ENCODE measurements at regions not wholly inside any gene's neighbourhood (a gene's known extent, or its start where the extent isn't known, plus 50 kb on each side); places are given as distances from the start of the nearest gene placed in this dataset.
A peak's percentile ranks its signal among the peaks of the same experiment; 100 is the strongest.
"Not testable (repeated sequence)": the region's sequence is repeated elsewhere in the genome, so short reads cannot be mapped to it uniquely, and the experiment has no call there.

DNA sequence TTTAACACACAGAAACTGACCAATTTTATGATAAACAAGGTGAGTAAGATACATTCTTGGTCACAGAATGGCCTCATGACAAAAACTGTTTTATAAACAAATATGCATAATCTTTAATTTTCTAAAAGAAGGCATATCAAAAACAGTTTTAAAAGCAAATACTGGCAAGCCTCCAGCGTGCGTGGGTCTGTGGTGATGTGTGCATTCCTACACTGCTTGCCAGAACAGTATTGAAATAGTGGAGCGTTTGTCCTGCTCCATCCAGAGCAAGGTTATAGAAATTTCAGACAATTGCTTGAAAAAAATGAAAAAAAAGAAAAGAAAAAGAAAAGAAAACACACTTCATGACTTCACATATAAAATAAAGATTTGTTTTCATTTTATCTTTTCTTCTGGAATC is 140.9 kb downstream of the MZT1 start:
- no peak for DNase-seq (ENCODE audit: low read depth in 2 of 2)

- DNase-seq (ENCODE audit: low read depth in 2 of 2): no peak
Observed at GRCh38 chr13:72585254-72585653, 142.2 kb downstream of the MZT1 start.

- no peak for DNase-seq (ENCODE audit: low read depth in 2 of 2)
Observed at GRCh38 chr13:72571191-72571590, 156.2 kb downstream of the MZT1 start.

DNA sequence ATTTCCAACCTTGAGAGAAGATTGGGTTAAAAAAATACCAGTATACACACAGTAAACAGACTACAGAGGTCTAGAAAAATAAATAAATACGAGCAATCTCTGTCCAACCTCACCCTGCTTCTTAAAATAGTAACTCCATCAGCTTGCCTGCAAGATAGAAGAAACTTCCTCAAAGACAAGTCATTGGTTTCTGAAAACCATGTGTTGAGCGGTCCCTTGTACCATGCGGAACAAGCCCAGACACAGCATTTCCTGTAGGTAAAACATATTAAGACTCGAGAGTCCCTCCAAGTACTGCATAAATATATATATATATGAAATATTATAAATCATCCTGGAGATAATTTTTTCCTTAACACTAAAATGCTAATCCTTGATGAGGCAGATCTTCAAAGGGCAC is 157.4 kb downstream of the MZT1 start:
- no peak for DNase-seq (ENCODE audit: low read depth in 2 of 2)

DNA sequence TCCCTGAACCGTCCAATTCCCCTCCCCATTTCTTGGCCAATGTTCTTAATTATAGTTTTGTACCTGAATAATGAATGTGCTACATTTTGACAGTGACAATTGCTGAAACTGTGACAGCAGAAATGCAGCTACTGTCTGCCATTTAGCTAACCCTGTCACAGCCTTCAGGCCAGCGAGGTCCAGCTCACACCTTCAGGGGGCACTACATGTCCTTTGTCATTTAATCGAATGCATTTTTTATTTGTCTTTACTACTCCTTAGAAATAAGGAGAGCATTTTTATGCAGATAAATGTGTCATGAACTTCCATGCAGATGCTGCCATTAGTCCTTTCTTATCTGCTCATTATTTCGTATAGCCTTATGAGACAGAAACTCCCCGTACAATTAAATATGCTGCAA is 159.9 kb downstream of the MZT1 start:
- DNase-seq (ENCODE audit: low read depth in 2 of 2): no peak

- DNase-seq (ENCODE audit: low read depth in 2 of 2): no peak
Observed at GRCh38 chr13:72566526-72566925, 160.9 kb downstream of the MZT1 start.

GRCh38 chr13:72565893-72566292 is 161.5 kb downstream of the MZT1 start:
- peak; percentile 14 to 26 for DNase-seq (ENCODE audit: low read depth in 2 of 2)

GRCh38 chr13:72562686-72563085 is 164.7 kb downstream of the MZT1 start:
- DNase-seq (ENCODE audit: low read depth in 2 of 2): no peak

DNA sequence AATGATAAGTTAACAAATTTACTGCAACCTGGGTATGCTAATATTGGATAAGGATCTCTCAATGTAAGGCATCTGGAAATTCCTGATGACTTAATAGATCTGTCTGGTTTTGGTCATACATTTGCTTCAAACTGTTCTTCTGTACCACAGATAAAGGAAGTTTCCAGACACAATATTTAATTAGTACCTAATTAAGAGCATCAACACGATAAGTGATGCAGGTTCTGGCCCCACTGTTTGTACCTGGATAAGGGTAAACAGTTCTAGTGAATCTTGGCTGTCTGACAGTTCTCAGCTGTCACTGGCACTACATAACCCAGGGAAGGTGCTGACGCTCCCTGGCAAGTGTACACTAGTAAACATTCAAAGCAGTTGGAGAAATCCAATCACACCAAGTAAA is 165.6 kb downstream of the MZT1 start:
- no peak for DNase-seq (ENCODE audit: low read depth in 2 of 2)

DNA sequence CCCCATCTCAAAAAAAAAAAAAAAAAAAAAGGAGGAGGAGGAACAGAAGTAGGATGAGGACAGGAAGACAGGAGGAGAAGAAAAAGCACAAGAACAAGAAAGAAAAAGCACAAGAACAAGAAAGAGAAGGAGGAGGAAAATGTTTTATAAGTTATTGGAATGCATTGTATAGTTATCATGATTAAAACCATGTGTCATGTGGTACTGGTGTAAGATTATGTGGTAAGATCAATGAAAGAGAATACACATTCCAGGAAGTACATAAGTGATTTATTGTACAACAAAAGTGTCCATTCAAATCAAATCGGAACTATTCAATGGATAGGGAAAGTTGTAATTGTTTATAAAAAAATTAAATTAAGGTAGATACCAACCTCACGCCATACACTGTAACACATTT is 167.7 kb downstream of the MZT1 start:
- peak; percentile 7 to 19 for DNase-seq (ENCODE audit: low read depth in 2 of 2)

DNA sequence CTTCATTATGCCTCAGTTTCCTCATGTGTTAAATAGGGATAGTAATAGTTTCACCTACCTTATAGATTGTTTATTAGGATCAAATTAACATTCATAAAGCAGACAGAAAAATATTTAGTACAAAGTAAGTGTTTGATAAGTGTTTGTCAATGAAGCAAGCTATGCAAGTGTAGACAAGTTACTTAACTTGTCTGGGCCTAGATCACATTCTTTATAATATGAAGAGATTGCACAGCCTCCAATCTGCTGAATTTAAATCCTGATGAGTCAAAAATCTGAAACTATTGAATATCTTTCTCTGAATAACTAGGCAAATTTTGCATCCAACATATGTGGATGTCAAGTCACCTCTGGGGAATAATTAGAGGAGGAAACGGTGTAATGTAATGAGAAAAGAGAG is 170.5 kb downstream of the MZT1 start:
- DNase-seq (ENCODE audit: low read depth in 2 of 2): no peak

GRCh38 chr13:72555601-72556000 is 171.8 kb downstream of the MZT1 start:
- DNase-seq (ENCODE audit: low read depth in 2 of 2): no peak

- no peak for DNase-seq (ENCODE audit: low read depth in 2 of 2)
Observed at GRCh38 chr13:72552731-72553130, 174.7 kb downstream of the MZT1 start.

DNA sequence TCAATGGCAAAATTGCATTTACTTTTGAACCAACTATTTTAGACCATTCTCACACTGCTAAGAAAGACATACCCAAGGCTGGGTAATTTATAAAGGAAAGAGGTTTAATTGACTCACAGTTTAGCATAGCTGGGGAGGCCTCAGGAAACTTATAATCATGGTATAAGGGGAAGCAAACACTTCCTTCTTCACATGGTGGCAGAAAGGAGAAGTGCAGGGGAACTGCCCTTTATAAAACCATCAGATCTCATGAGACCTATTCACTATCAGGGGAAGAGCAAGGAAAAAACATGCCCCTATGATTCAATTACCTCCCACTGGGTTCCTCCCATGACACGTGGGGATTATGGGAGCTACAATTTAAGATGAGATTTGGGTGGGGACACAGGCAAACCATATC is 181.5 kb downstream of the MZT1 start:
- not testable (repeated sequence) for DNase-seq (ENCODE audit: low read depth in 2 of 2)

GRCh38 chr13:72545030-72545719 is 182.3 kb downstream of the MZT1 start:
- no peak for DNase-seq (ENCODE audit: low read depth in 2 of 2)

DNA sequence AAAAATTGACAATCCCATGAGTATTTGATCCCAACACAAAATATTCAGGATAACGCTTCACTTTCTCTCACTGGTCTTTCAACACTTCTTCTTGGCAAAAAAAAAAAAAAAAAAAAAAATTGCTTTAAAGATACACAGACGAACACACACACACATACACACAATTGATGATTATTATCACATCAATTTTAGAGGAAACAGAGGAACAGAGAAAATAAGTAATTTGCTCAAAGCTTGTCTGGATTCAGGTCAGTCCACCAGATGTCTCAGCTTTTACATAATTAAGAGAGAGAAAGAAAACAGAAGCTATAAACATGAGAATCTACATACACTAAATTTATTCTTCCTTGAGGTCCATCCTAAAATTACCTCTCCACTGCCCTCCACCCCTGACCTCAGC is 183.4 kb downstream of the MZT1 start:
- no peak for DNase-seq (ENCODE audit: low read depth in 2 of 2)

DNA sequence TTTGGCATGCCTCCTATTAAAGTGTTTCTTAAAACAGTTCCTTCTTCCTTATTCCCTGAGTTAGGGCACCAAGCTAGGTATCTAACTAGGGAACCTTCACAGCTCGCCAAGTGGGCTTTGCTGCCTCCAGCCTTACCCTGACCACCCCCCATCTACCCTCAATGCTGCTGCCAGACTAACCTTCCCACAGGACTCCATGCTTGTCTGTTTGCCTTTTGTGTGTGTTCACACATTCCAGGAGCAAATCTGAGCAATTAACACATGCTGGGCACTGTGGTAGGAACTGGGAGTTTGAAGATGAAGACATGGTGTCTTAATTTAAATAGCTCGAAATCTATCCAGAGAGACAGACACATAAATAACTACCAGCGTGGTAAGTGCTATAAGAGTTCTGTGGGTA is 185.2 kb downstream of the MZT1 start:
- DNase-seq (ENCODE audit: low read depth in 2 of 2): no peak

DNA sequence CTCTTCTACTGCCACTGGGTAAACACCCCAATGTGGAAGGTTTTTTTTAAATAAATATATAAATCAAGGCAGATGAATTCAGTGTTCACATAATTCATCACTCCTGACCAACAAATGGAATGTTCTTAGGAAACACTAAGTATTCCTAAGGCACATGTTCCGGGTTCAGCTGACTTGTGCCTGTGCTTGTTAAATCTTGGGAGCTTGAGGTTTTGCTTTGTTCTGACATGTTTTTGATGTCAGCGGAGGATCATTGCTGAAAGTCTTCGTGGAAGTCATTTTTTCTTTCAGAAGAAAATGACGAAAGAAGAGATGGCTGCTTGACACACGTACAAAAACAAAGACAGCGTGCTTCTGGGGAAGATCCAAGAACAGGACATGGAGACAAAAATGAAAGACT is 185.8 kb downstream of the MZT1 start:
- DNase-seq (ENCODE audit: low read depth in 2 of 2): no peak

- DNase-seq (ENCODE audit: low read depth in 2 of 2): no peak
Observed at GRCh38 chr13:72540881-72541280, 186.5 kb downstream of the MZT1 start.

- no peak for DNase-seq (ENCODE audit: low read depth in 2 of 2)
Observed at GRCh38 chr13:72539925-72540324, 187.5 kb downstream of the MZT1 start.

DNA sequence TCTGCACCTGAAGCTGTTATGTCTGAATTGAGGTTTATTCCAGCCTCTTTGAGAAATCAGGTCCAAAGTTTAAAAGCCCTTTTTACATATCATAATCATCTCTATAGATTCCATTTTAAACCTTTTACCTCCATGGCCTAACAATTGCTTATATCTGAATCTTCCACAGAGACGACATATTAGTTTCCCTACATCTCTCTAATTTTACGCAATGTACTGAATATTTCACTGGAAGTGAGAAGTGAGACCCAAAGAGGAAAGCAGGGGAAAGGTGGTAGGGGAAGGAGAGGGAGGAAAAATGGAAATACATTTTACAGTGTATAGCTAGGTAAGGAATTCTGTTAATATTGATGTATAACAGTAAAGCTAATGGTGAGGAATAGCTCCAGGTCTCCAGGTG is 189.6 kb downstream of the MZT1 start:
- DNase-seq (ENCODE audit: low read depth in 2 of 2): no peak

DNA sequence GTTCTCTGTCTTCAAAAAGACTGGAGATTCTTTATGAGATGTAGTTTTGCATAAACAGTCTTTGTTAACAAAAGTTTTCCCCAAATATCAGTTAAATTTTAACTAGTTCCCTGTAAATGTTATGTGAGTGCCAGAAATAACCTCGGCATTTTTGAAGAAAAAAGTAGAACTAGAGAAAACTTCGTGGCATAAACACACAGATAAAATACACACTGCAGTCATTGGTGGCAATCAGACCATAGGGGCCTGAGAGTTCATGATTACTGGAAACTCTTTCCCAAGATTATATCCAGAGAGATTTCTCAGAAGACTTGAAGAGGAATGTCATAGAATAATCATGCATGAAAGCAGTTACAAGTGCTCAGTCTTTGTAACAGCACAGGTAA is 190.0 kb downstream of the MZT1 start:
- DNase-seq (ENCODE audit: low read depth in 2 of 2): no peak

GRCh38 chr13:72536714-72537394 is 190.6 kb downstream of the MZT1 start:
- no peak for DNase-seq (ENCODE audit: low read depth in 2 of 2)

All from fibroblast of skin of left quadriceps (primary cell).